SK-N-SH (cell line): ENCODE measurements at regions not wholly inside any gene's neighbourhood (a gene's known extent, or its start where the extent isn't known, plus 50 kb on each side); places are given as distances from the start of the nearest gene placed in this dataset.

Source experiments
- CHD2 ChIP-seq: fragments of 150-350 bp; IDR thresholded peaks from 2 replicates; pipeline ENCODE4 v1.6.1; 2018; ENCODE audit warnings: low read length; ENCODE audit not compliant: partially characterized antibody
- EZH2phosphoT487 ChIP-seq: fragments of 200-600 bp; sonication (generic); IDR thresholded peaks from 2 replicates; pipeline ENCODE4 v1.6.1; 2017; ENCODE audit warnings: low read depth, mixed run types, mild to moderate bottlenecking, antibody characterized with exemption, moderate library complexity, borderline replicate concordance
- FOXJ3 ChIP-seq: sonication (generic); formaldehyde crosslinking; IDR thresholded peaks from 2 replicates; pipeline ENCODE4 v1.5.1; 2020; ENCODE audit warnings: mild to moderate bottlenecking, missing genetic modification reagents
- GABPA ChIP-seq: IDR thresholded peaks from 2 replicates; pipeline ENCODE4 v1.4.0; 2012; ENCODE audit warnings: low read depth, mild to moderate bottlenecking
- MXI1 ChIP-seq: IDR thresholded peaks from 2 replicates; pipeline ENCODE4 v1.6.1; 2012; ENCODE audit warnings: mild to moderate bottlenecking, low read depth, low read length, improper control_type of control experiment
- POLR2AphosphoS5 ChIP-seq: IDR thresholded peaks from 2 replicates; pipeline ENCODE4 v1.6.1; 2012; ENCODE audit warnings: low read depth, low read length
- SMC3 ChIP-seq: IDR thresholded peaks from 2 replicates; pipeline ENCODE4 v1.6.1; 2012; ENCODE audit warnings: low read depth, low read length, improper control_type of control experiment
- TCF12 ChIP-seq: IDR thresholded peaks from 2 replicates; pipeline ENCODE4 v1.4.0; 2012
- TEAD4 ChIP-seq: IDR thresholded peaks from 2 replicates; pipeline ENCODE4 v1.4.0; 2012; ENCODE audit warnings: mild to moderate bottlenecking, borderline replicate concordance; ENCODE audit not compliant: insufficient read depth
- YY1 ChIP-seq: IDR thresholded peaks from 2 replicates; pipeline ENCODE4 v1.4.0; 2012; ENCODE audit warnings: low read depth, mild to moderate bottlenecking
- TF ChIP-seq, protein P1 (sequence below): fragments of 150-350 bp; IDR thresholded peaks from 2 replicates; pipeline ENCODE4 v1.6.1; 2017; ENCODE audit warnings: antibody characterized with exemption, low read length, low read depth, borderline replicate concordance
- TF ChIP-seq, protein P2 (sequence below): fragments of 200-600 bp; sonication (generic); IDR thresholded peaks from 2 replicates; pipeline ENCODE4 v1.6.1; 2017; ENCODE audit warnings: antibody characterized with exemption, mild to moderate bottlenecking, moderate library complexity
- TF ChIP-seq, protein P3 (sequence below): IDR thresholded peaks from 2 replicates; pipeline ENCODE4 v1.4.0; 2012; ENCODE audit warnings: low read depth

DNA sequence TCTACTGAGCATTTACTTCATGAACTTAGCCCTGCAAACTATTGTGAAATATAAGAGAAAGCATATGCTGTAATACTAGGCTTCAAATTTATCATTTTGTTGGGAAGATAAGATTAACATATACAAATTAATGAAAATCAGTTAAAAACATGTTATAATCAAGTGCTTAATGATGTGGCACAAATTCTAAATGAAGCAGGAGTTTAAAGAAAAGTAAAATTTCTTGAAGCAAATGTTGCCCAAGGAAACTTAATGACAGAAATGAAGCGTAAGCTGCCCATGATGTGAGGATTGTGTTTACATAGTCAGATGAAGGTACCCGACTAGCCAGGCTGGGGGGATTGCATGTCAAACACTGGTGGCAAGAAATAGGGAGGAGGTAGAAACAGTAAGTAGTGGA is 103.1 kb upstream of the GAP43 start:
- TF ChIP-seq EZH2phosphoT487 (no peak), FOXJ3 (CRISPR knock-in tag) (no peak), SMC3 (no peak), POLR2AphosphoS5 (no peak), GABPA (no peak), YY1 (no peak), TEAD4 (no peak), CHD2 (no peak), MXI1 (no peak), TCF12 (no peak)
- TF ChIP-seq, protein P1, sequence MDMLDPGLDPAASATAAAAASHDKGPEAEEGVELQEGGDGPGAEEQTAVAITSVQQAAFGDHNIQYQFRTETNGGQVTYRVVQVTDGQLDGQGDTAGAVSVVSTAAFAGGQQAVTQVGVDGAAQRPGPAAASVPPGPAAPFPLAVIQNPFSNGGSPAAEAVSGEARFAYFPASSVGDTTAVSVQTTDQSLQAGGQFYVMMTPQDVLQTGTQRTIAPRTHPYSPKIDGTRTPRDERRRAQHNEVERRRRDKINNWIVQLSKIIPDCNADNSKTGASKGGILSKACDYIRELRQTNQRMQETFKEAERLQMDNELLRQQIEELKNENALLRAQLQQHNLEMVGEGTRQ = no peak
- TF ChIP-seq, protein P2, sequence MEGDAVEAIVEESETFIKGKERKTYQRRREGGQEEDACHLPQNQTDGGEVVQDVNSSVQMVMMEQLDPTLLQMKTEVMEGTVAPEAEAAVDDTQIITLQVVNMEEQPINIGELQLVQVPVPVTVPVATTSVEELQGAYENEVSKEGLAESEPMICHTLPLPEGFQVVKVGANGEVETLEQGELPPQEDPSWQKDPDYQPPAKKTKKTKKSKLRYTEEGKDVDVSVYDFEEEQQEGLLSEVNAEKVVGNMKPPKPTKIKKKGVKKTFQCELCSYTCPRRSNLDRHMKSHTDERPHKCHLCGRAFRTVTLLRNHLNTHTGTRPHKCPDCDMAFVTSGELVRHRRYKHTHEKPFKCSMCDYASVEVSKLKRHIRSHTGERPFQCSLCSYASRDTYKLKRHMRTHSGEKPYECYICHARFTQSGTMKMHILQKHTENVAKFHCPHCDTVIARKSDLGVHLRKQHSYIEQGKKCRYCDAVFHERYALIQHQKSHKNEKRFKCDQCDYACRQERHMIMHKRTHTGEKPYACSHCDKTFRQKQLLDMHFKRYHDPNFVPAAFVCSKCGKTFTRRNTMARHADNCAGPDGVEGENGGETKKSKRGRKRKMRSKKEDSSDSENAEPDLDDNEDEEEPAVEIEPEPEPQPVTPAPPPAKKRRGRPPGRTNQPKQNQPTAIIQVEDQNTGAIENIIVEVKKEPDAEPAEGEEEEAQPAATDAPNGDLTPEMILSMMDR = no peak
- TF ChIP-seq, protein P3, sequence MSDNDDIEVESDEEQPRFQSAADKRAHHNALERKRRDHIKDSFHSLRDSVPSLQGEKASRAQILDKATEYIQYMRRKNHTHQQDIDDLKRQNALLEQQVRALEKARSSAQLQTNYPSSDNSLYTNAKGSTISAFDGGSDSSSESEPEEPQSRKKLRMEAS = no peak
